ENCODE measurements at regions not wholly inside any gene's neighbourhood (a gene's known extent, or its start where the extent isn't known, plus 50 kb on each side); places are given as distances from the start of the nearest gene placed in this dataset.

GRCh38 chr2:221195829-221196228 lies 376.3 kb downstream of the EPHA4 start:
- no peaks in the 10 kb centered on the region for H3K36me3 ChIP-seq
- no peak overlapping the region for H3K27ac ChIP-seq
- H3K4me3 ChIP-seq, result no peak overlapping the region
- no peaks in the 10 kb centered on the region for H3K27me3 ChIP-seq
- no peaks in the 10 kb centered on the region for H3K4me1 ChIP-seq
- DNase-seq (ENCODE audit: low spot score in 2 of 2), result no peak
- H3K9me3 ChIP-seq, result no peaks in the 10 kb centered on the region
- WGBS, 2 donors, result 92 to 98% methylated on average over 1 of the region's 1 CpG
- TF ChIP-seq POLR2A (IDR thresholded peaks at IDR 0.05) (no peak), EP300 (IDR thresholded peaks at IDR 0.05) (no peak)
- TF ChIP-seq, protein P1, sequence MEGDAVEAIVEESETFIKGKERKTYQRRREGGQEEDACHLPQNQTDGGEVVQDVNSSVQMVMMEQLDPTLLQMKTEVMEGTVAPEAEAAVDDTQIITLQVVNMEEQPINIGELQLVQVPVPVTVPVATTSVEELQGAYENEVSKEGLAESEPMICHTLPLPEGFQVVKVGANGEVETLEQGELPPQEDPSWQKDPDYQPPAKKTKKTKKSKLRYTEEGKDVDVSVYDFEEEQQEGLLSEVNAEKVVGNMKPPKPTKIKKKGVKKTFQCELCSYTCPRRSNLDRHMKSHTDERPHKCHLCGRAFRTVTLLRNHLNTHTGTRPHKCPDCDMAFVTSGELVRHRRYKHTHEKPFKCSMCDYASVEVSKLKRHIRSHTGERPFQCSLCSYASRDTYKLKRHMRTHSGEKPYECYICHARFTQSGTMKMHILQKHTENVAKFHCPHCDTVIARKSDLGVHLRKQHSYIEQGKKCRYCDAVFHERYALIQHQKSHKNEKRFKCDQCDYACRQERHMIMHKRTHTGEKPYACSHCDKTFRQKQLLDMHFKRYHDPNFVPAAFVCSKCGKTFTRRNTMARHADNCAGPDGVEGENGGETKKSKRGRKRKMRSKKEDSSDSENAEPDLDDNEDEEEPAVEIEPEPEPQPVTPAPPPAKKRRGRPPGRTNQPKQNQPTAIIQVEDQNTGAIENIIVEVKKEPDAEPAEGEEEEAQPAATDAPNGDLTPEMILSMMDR (IDR thresholded peaks at IDR 0.05), result no peak

GRCh38 chr2:221197225-221197856 lies 374.8 kb downstream of the EPHA4 start:
- H3K4me3 ChIP-seq, result no peak overlapping the region
- WGBS, 2 donors, result 53 to 64% methylated on average over 4 of the region's 4 CpGs

DNA sequence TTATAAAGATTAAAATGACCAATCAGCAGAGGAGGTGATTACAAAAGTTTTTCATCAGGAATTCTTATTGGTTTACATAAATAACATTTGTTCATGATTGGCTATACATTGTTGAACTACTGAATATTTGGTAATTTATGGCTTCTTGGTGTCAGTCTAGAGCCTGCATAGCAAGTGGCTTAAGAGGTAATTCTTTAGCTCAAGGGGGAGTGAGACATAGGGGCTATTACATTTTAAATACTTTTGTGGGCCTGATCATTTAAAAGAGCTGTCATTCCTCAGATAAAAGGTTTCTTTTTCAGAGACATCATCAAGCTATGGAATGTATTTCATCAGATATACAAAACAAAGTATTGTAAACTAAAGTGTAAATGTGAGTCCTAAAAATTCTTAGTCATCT lies 373.8 kb downstream of the EPHA4 start:
- H3K9me3 ChIP-seq, result no peaks in the 10 kb centered on the region
- no peak for TF ChIP-seq POLR2A (IDR thresholded peaks at IDR 0.05)
- no peak for TF ChIP-seq EP300 (IDR thresholded peaks at IDR 0.05)
- TF ChIP-seq, protein P1 (IDR thresholded peaks at IDR 0.05), result no peak
- no peaks in the 10 kb centered on the region for H3K27me3 ChIP-seq
- no peak overlapping the region for H3K4me3 ChIP-seq
- no peak overlapping the region for H3K27ac ChIP-seq
- no peak for DNase-seq (ENCODE audit: low spot score in 2 of 2)
- no peaks in the 10 kb centered on the region for H3K36me3 ChIP-seq
- no peaks in the 10 kb centered on the region for H3K4me1 ChIP-seq

More at GRCh38 chr2:221197225-221197856, 374.8 kb downstream of the EPHA4 start:
- Histone ChIP-seq H3K4me1 (no peaks in the 10 kb centered on the region), H3K27me3 (no peaks in the 10 kb centered on the region), H3K27ac (no peak overlapping the region), H3K36me3 (no peaks in the 10 kb centered on the region), H3K9me3 (no peaks in the 10 kb centered on the region)
- no peak for TF ChIP-seq EP300 (IDR thresholded peaks at IDR 0.05)
- TF ChIP-seq, protein P1 (IDR thresholded peaks at IDR 0.05), result no peak
- TF ChIP-seq POLR2A (IDR thresholded peaks at IDR 0.05), result no peak
- DNase-seq (ENCODE audit: low spot score in 2 of 2), result no peak

GRCh38 chr2:221200184-221200839 lies 371.8 kb downstream of the EPHA4 start:
- H3K4me1 ChIP-seq, result no peaks in the 10 kb centered on the region
- 64 to 70% methylated on average over 3 of the region's 3 CpGs for WGBS, 2 donors
- H3K4me3 ChIP-seq, result no peak overlapping the region
- no peaks in the 10 kb centered on the region for H3K9me3 ChIP-seq
- DNase-seq (ENCODE audit: low spot score in 2 of 2), result no peak
- no peaks in the 10 kb centered on the region for H3K27me3 ChIP-seq
- H3K27ac ChIP-seq, result no peak overlapping the region
- no peak for TF ChIP-seq POLR2A (IDR thresholded peaks at IDR 0.05)
- TF ChIP-seq, protein P1 (IDR thresholded peaks at IDR 0.05), result no peak
- no peak for TF ChIP-seq EP300 (IDR thresholded peaks at IDR 0.05)
- no peaks in the 10 kb centered on the region for H3K36me3 ChIP-seq

- no peaks in the 10 kb centered on the region for H3K4me1 ChIP-seq
- H3K9me3 ChIP-seq, result no peaks in the 10 kb centered on the region
- TF ChIP-seq, protein P1 (IDR thresholded peaks at IDR 0.05), result no peak
- TF ChIP-seq POLR2A (IDR thresholded peaks at IDR 0.05) (no peak), EP300 (IDR thresholded peaks at IDR 0.05) (no peak)
- WGBS, 2 donors, result 87 to 92% methylated on average over 6 of the region's 6 CpGs
- H3K27ac ChIP-seq, result no peak overlapping the region
- no peaks in the 10 kb centered on the region for H3K27me3 ChIP-seq
- no peak overlapping the region for H3K4me3 ChIP-seq
- no peak for DNase-seq (ENCODE audit: low spot score in 2 of 2)
- H3K36me3 ChIP-seq, result no peaks in the 10 kb centered on the region
Observed at GRCh38 chr2:221202431-221202830, 369.7 kb downstream of the EPHA4 start.
